HG02763 (cell line): ENCODE measurements at regions not wholly inside any gene's neighbourhood (a gene's known extent, or its start where the extent isn't known, plus 50 kb on each side); places are given as distances from the start of the nearest gene placed in this dataset.

ENCODE experiments used
- ATAC-seq: cut with Tn5 transposase; IDR thresholded peaks from one replicate; pipeline ENCODE4 v1.9.1; 2021; ENCODE audit warnings: mild to moderate bottlenecking, moderate library complexity; ENCODE audit not compliant: unreplicated experiment

DNA sequence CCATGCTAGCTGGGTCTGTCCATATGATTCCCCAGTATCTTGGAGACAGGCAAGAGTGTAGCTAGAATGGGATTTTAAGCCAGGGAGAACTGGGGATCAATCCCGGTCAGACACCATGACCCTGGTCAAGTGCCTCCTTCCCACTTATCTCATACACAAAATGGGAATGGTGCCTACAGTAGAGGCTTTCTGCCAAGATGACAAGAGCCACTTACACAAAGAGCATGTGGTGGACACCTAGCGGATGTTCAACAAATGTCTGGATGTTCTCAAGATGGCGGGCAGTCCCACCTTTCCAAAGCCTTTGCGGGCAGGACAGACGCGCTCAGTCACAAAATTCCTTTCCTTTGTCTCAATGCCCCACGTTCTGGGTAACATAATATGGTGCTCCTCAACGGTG lies 57.3 kb downstream of the MAF start:
- ATAC-seq, result no peak

DNA sequence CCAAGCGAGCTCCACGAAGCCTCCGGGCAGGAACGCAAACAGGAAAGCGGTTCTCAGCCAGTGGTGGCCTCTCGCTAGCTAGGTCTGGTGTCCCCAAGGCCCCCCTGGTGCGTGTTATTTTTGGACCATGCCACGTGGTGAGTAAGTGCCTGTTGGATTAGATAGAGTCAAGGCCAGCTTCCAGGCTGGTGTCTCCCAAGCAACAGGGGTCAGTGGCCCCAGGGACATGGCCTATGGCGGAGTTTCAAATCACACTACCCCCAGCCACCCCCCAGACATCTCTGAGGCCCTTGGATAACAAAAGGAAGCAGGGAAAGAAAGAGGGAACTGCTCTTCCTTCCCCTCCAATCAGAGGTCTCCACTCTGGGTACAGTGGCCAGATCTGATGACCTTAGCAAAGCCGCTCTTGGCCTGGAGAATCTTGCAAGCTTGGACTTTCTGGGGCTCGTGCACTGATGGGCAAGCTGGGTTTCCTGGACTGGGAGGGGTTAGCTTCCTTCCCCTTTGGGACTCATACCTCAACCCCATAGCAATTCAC lies 58.2 kb downstream of the MAF start:
- ATAC-seq, result no peak

DNA sequence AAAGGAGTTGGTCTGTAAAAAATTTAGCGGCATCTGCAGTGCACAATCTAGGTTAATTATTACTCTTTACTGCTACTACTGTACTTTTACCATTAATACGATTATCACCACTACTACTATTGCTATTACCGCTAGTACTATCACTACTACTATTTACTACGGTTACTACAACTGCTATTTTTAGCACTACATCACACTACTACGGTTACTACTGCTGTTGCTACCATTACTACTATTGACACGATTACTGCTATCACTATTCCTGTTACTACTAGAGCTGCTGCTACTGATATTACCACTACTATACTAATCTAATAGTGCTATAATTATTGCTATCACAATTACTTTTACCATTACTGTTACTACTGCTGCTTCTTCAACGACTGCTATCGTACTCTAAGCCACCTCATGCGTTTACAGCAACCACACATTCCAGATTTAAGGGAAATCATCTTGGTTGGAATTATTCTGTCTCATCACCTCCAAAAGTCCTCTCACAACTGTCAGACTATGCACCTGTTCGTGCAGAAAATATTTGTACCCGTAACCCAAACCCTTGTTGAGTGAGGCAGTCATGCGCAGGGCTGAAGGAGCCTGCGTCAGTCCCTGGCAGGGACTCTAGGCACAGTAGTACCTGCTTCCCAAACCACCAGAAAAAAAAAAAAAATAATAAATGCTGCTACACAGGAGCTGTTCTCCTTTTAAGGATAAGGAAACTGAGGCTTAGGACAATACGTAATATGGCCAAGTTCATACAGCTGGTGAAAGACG lies 59.5 kb downstream of the MAF start:
- no peak for ATAC-seq

DNA sequence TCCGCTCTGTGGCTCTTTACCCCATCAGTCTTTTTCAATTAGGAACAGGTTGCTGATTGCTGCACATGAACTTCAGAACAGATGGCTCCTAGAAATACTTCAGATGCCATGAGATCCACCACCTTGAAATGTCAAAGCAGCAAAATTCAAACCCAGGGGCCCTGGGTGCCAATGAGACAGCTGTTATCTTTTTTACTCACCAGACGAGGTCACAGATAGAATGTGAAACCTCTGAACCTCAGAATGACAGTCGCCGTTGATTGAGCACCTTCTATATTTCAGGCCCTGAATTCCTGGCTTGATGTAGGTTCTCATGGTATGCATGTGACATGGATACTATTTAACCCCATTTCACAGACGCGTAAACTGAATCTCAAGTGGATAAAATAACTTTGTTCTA lies 63.0 kb downstream of the MAF start:
- ATAC-seq, result no peak

- no peak for ATAC-seq
Observed at GRCh38 chr16:79536958-79537357, 63.6 kb downstream of the MAF start.

DNA sequence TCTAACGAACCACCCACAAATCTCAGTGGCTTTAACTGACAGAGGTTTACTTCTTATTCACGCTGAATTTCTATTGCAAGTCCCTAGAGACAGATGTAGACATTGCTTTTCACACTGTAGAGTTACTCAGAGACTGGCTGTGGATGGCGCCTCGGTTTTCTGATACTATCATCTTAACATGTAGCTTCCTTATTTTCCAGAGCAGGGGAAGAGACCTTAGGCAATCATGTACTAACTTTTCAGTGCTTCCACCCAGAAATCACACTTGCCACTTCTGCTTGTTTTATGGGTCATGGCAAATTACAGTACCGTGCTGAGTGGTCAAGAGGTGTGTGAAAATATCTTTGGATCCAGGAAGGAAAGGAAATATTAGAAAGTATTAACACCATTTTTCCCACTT lies 65.4 kb downstream of the MAF start:
- no peak for ATAC-seq

DNA sequence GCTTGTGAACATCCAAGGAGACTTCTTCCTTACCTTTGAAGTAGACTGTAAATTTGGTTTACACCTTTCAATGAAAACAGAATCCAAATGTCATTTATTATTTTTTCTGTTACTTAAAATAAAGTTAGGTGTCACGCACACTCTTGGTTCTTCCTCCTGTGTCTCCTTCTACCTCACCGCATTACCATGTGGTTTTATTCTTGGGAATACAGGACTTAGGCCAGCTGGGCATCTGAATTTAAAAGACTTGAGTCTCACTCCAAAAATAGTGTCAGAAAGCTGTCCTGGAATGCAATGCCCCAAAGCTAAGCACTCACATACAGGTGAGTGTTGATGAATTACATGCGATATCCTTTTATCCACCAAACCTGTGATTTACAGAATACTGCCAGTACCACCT lies 66.4 kb downstream of the MAF start:
- ATAC-seq, result no peak

DNA sequence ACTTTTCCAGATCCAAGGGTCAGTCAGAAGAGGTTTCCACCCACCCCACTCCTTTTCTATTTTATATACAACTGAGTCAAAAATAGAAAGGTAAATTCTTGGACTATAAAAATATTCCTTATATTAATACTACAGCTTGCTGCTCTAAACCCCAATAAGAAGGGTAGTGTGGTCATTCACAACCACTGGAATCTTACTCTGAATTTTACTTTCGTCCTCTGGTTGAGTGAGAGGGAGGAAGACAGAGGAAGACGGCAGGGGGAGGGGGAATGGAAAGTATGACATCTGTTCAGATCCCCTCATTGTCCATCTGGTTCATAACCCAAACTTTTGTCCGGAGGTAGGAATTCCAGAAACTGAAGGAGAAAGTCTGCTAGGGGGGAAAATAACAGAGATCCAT lies 67.2 kb downstream of the MAF start:
- no peak for ATAC-seq

DNA sequence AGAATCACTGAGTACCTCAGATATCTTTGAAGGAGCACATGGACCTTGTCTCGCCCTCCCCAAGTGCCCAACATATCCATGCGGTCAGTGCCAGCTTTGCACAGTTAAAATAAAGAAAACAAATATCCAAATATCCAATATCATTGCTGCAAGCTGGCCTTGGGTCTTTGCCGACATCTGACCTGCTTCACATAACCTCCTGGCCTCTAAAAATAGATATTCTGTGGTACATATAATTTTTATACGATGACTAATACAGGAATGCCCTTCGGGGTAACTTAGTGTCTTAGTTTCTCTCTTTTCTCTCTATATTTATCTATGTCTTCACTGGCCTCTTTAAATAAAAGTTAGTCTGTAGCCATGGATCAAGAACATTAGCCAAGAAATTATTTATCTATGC lies 67.8 kb downstream of the MAF start:
- no peak for ATAC-seq

DNA sequence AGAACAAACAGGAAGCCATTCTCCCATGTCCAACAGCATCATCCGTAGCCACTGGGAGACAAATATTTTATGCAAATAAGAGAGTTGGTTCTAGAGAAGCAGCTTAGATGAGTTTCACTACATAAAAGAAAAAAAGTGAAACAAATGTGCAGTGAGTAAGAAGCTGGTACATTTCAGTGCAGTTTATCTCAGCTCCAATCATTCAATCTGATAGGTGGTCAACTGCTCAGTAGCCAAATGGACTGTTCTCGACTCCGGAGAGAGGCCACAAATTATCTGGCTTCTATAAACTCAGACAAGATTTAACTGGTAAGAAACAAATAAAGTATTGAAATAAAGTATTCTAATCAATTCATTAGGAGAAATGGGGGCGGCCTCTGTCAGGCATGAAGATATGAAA lies 68.3 kb downstream of the MAF start:
- ATAC-seq, result no peak

DNA sequence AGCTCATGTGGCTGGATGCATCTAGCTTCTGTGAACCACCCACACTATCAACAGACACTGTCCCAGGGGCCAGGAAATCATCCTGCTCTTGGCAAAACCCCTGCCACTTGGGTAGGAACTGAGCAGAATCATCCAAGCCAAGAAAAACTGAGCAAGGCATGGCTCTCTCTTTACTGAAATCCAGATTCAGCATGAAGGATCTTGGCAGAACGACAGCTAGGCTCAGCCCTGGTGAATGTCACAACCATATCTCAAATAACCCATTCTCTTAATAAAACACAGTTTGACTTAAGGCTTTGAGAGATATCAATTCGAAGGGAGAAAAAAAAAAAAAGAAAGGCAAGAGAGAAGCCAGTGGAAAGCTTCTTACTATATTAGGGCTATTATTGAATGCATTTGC lies 72.2 kb downstream of the MAF start:
- ATAC-seq, result no peak

DNA sequence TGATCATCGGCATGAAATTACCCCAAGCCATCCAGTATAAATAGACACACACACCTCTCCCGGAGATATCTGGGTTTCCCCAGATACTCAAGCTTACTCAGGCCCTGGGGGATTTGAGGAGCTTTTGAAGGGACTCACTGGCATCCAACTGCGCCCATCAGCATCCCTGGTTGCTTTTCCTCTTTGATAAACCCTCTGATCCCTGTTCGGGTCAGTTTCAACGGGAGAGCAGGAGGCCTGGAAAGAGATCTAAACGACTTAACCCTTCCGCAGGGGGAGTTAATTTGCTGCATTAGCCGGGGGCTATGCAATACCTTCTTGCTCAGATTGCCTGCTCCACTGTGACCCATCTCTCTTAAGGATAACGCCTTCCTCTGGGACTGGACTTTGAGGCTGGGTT lies 76.6 kb downstream of the MAF start:
- ATAC-seq, result no peak

DNA sequence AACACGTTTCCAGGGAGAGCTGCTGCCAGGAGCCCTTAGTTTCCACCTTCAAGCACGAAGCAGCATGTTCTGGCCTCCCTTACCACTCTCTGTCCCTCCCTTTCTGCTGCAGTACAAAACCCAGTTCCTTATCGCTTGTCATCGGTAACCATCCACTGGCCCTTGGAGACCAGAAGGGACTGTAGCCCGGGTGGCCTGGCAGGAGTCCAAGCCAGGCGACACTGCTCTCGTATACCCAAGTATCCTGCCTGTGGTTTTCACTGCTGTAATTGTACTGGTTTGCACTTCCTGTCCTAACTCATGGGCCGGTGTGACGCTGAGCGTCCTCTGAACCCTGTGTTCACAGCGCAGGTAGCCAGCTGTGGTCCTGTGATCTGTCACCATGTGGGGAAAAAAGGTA lies 81.1 kb downstream of the MAF start:
- ATAC-seq, result no peak

- no peak for ATAC-seq
Observed at GRCh38 chr16:79517156-79517555, 83.4 kb downstream of the MAF start.

GRCh38 chr16:79510879-79511278 lies 89.7 kb downstream of the MAF start:
- ATAC-seq, result no peak

DNA sequence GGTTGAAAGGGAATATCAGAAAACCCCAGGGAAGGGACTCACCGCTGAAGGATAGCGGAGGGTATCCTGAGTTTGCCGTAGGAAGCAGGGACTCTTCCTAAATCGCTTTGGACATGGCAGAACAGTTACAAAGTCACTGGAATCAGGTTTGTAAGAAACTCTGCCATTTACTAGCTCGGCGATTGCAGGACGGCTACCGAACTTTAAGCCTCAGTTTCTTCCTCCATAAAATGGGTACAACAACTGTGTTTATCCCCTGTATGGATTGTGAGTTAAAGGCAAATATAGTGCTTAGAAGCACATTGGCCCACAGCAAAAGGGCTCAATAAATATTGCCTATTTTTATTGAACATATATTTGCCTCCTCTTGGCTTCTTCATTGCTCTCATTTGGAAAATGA lies 90.6 kb downstream of the MAF start:
- ATAC-seq, result no peak

DNA sequence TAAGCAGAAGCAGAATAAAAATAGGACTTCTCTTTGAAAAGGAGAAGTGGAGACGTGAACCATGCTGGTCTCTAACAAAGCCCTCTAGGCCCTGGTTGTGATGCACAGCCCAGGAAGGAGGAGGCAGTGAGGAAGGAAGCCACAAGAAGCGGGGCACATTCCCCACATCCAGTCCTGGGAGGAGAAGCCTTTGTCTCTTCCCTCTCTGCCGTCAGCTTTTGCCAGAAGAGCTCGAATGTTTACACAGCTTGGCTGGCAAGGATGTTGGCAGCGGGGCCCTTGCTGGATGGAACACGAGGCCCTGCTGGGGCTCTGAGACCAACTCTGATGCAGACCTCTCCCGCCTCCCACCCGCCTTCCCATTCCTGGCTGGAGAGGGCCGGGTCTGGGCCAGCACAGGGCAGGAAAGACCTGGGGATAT lies 91.3 kb downstream of the MAF start:
- no peak for ATAC-seq

DNA sequence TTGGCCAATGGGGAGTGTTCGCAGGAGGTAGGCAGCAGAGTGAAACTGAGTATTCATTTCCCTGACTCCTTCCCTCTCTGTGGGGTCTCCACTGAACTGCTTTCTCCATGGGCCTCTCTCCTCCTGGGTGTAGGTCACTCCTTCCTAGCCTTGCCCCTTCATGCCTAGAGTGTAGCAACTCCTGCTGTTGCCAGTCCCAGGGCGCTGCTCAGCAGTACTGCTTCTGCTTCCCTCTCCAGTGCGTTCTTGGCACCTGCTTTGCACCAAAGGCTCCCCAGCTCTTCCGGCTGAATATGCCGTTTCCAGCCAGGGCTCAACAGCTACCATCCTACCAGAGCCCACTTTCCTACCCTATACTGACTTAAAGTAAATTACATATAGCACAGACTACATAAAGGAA lies 92.2 kb downstream of the MAF start:
- no peak for ATAC-seq

GRCh38 chr16:79505344-79505743 lies 95.2 kb downstream of the MAF start:
- ATAC-seq, result no peak

GRCh38 chr16:79503511-79503910 lies 97.0 kb downstream of the MAF start:
- no peak for ATAC-seq

DNA sequence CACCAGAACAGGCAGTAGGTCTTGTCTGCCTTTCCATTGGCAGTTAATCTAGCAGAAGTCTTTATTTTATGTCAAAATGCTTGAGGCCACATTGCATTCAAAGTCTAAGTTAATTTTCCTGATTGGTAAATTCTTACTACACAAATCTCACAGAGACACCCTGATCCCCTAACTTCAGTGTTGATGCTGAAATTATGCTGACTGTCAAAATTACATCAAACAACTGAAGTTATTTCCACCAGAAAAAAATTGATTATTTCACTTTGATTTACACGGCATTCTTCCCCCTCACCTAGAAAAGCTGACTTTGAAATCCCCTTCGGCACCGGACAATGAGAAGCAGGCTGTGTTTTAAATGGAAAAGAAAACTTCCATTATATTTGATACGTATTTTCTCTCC lies 99.1 kb downstream of the MAF start:
- ATAC-seq, result no peak

DNA sequence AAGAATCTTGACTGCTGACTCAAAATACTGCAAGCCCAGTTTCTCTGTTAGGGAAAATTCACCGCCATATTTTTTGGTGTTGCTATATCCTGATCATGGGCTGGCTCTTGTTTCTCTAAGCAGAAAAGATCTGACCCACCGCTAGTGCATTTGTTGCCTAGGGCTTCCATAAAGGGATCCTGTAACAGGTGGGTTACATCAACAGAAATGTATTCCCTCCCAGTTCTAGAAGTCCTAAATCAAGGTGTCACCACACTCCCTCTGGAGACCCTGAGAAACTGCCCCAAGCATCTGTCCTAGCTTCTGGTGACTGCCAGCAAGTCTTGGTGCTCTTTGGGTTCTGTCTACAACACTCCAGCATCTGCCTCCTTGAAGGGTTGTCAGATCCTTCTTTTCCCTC lies 99.7 kb downstream of the MAF start:
- no peak for ATAC-seq

DNA sequence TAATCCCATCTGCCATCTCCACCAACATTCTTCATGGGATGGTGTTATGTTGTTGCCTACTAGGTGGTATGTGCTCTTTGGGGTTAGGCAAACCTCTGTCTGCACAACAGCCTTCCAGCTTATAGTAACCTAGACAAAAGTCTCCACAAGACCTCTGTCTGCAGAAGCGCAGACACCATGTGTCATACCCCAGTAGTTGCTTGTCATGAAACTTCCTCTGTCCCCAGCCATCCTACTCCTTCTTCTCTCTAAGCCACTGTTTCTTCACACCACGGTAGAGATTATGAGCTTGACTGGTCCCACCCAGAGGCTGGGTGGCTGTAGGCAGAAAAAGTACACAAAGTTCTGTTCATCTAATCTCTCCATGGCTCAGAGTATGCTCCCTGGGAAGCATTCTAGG lies 100.3 kb downstream of the MAF start:
- no peak for ATAC-seq
